ENCODE measurements at regions not wholly inside any gene's neighbourhood (a gene's known extent, or its start where the extent isn't known, plus 50 kb on each side); places are given as distances from the start of the nearest gene placed in this dataset.

- Histone ChIP-seq H3K9me3 (no peaks in the 10 kb centered on the region), H3K4me1 (no peaks in the 10 kb centered on the region)
- peak; percentile 15 for DNase-seq
These were observed 261.8 kb upstream of the PSMD7 start for GRCh38 chr16:74034862-74035261.

DNA sequence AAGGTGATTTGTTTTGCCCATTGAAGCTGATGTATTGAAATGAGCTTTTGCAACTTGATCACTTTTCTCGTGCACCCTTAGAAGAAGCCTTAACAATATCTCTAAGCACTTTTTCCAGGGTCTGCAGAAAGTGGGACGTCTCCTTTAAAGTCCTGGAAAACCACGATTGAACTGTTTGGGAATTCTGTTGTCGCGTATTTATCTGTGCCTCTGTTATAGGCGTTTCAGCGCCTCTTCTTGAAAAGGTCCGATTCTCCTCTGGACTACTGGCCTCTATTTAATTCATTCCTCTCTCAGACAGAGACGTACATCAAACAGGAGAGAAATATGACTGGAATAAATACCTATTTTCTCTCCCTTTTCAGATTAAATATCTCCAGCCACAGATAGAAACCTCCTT, 262.4 kb upstream of the PSMD7 start:
- no peaks in the 10 kb centered on the region for H3K9me3 ChIP-seq
- DNase-seq, result no peak
- no peak overlapping the region for H3K4me3 ChIP-seq (ENCODE audit: low read depth, low read length)
- H3K27me3 ChIP-seq, result peaks cover 12% of the 10 kb centered on the region
- no peaks in the 10 kb centered on the region for H3K36me3 ChIP-seq
- no peak for TF ChIP-seq CTCF (IDR thresholded peaks at IDR 0.05; ENCODE audit: low read depth, low read length)
- no peaks in the 10 kb centered on the region for H3K4me1 ChIP-seq

More at GRCh38 chr16:74034862-74035261, 261.8 kb upstream of the PSMD7 start:
- TF ChIP-seq CTCF (IDR thresholded peaks at IDR 0.05; ENCODE audit: low read depth, low read length), result peak; percentile 61
- H3K27me3 ChIP-seq, result peaks cover 15% of the 10 kb centered on the region
- no peak overlapping the region for H3K4me3 ChIP-seq (ENCODE audit: low read depth, low read length)
- no peaks in the 10 kb centered on the region for H3K36me3 ChIP-seq

- DNase-seq, result no peak
These were observed 263.1 kb upstream of the PSMD7 start for GRCh38 chr16:74033441-74033995.

DNA sequence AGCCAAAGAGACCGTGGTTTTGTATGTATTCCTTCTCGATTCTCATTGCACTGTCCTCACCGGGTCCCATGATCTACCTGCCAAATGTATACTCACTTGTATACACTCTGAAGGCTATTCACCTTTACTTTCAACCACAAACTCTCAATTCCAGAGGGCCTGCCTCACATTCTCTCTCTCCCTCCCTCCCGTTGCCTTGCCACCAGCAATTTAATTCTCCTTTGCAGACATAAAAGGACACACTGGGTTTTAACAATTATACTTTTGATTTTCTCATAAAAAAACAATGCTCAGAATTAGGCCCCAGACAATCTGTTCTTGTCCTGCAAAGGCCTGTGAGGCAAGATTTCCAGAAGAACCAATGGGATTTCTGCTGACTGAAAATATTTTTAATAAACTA, 265.1 kb upstream of the PSMD7 start:
- DNase-seq, result no peak
- Histone ChIP-seq H3K4me3 (ENCODE audit: low read depth, low read length) (no peak overlapping the region), H3K4me1 (no peaks in the 10 kb centered on the region), H3K36me3 (no peaks in the 10 kb centered on the region), H3K9me3 (no peaks in the 10 kb centered on the region), H3K27me3 (peaks cover 7% of the 10 kb centered on the region)
- TF ChIP-seq CTCF (IDR thresholded peaks at IDR 0.05; ENCODE audit: low read depth, low read length), result no peak

More at GRCh38 chr16:74033441-74033995, 263.1 kb upstream of the PSMD7 start:
- Histone ChIP-seq H3K4me1 (no peaks in the 10 kb centered on the region), H3K4me3 (ENCODE audit: low read depth, low read length) (no peak overlapping the region), H3K27me3 (peaks cover 7% of the 10 kb centered on the region), H3K36me3 (no peaks in the 10 kb centered on the region), H3K9me3 (no peaks in the 10 kb centered on the region)
- TF ChIP-seq CTCF (IDR thresholded peaks at IDR 0.05; ENCODE audit: low read depth, low read length), result no peak

- no peak for DNase-seq
- Histone ChIP-seq H3K4me1 (no peaks in the 10 kb centered on the region), H3K27me3 (peaks cover 5% of the 10 kb centered on the region), H3K36me3 (no peaks in the 10 kb centered on the region), H3K4me3 (ENCODE audit: low read depth, low read length) (no peak overlapping the region), H3K9me3 (no peaks in the 10 kb centered on the region)
- TF ChIP-seq CTCF (IDR thresholded peaks at IDR 0.05; ENCODE audit: low read depth, low read length), result no peak
These were observed 266.5 kb upstream of the PSMD7 start for GRCh38 chr16:74030000-74030706.

GRCh38 chr16:74029115-74029792, 267.4 kb upstream of the PSMD7 start:
- no peaks in the 10 kb centered on the region; the same call in 1 of the 2 replicates for H3K27me3 ChIP-seq
- no peaks in the 10 kb centered on the region for H3K4me1 ChIP-seq
- no peak for DNase-seq
- TF ChIP-seq CTCF (IDR thresholded peaks at IDR 0.05; ENCODE audit: low read depth, low read length), result no peak
- H3K4me3 ChIP-seq (ENCODE audit: low read depth, low read length), result no peak overlapping the region
- H3K9me3 ChIP-seq, result no peaks in the 10 kb centered on the region
- no peaks in the 10 kb centered on the region for H3K36me3 ChIP-seq
